ENCODE measurements at regions not wholly inside any gene's neighbourhood (a gene's known extent, or its start where the extent isn't known, plus 50 kb on each side); places are given as distances from the start of the nearest gene placed in this dataset.

- no peak for DNase-seq
These were observed 83.5 kb upstream of the FNDC3A start for GRCh38 chr13:48892053-48892687.

GRCh38 chr13:48892688-48893075 is 83.0 kb upstream of the FNDC3A start:
- DNase-seq, result no peak

GRCh38 chr13:48896312-48896711 is 79.4 kb upstream of the FNDC3A start:
- DNase-seq, result no peak

- no peak for DNase-seq
These were observed 73.9 kb upstream of the FNDC3A start for GRCh38 chr13:48901781-48902180.

- DNase-seq, result no peak
These were observed 73.3 kb upstream of the FNDC3A start for GRCh38 chr13:48902368-48902767.

- no peak for DNase-seq
These were observed 70.9 kb upstream of the FNDC3A start for GRCh38 chr13:48904668-48905290.

- DNase-seq, result no peak
These were observed 69.5 kb upstream of the FNDC3A start for GRCh38 chr13:48906200-48906599.

- DNase-seq, result no peak
These were observed 67.2 kb upstream of the FNDC3A start for GRCh38 chr13:48908381-48909055.

- DNase-seq, result no peak
These were observed 66.7 kb upstream of the FNDC3A start for GRCh38 chr13:48909056-48909389.

- no peak for DNase-seq
These were observed 65.0 kb upstream of the FNDC3A start for GRCh38 chr13:48910686-48911085.

GRCh38 chr13:48919751-48920150 is 56.0 kb upstream of the FNDC3A start:
- no peak for DNase-seq

GRCh38 chr13:48920730-48921129 is 55.0 kb upstream of the FNDC3A start:
- no peak for DNase-seq

- no peak for DNase-seq
These were observed 52.3 kb upstream of the FNDC3A start for GRCh38 chr13:48923376-48923775.

- DNase-seq, result no peak
These were observed 50.7 kb upstream of the FNDC3A start for GRCh38 chr13:48925001-48925400.

Measured in activated CD8-positive, alpha-beta memory T cell treated with anti-CD3 and anti-CD28 coated beads, Interleukin-2, amount 50 U/mL, for 4 hours (primary cell).